Activated gamma-delta T cell treated with Interleukin-2 at 50 U/mL for 16 hours (primary cell): ENCODE measurements at regions not wholly inside any gene's neighbourhood (a gene's known extent, or its start where the extent isn't known, plus 50 kb on each side); places are given as distances from the start of the nearest gene placed in this dataset.

ENCODE experiments used
- DNase-seq: peaks from one replicate; pipeline ENCODE4 v3.0.0-alpha.2; 2020

GRCh38 chr7:25559581-25560367 is 331.5 kb upstream of the NPVF start:
- DNase-seq = no peak

GRCh38 chr7:25562673-25563182 is 334.4 kb upstream of the NPVF start:
- DNase-seq = no peak

DNA sequence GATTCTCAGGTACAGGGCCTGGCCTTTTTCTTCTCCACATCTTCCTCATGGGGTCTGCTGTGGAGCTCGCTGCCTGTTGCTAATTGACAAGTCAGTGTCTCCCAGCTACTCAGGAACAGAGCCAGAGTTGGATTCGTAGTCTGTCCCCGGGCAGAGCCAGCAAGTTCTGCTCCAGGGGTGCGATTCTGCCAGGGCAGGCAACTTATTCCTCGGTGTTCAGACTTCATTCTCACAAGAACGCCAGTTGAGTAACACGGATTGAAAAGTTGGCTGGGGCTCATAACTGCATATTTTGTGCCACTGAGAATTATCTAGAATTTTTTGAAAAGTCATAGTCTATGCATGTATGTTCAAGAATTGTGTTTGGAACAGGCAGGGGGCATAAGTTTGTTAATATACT is 336.7 kb upstream of the NPVF start:
- DNase-seq = no peak

- peak; percentile 54 for DNase-seq
Observed at GRCh38 chr7:25565949-25566348, 337.7 kb upstream of the NPVF start.

DNA sequence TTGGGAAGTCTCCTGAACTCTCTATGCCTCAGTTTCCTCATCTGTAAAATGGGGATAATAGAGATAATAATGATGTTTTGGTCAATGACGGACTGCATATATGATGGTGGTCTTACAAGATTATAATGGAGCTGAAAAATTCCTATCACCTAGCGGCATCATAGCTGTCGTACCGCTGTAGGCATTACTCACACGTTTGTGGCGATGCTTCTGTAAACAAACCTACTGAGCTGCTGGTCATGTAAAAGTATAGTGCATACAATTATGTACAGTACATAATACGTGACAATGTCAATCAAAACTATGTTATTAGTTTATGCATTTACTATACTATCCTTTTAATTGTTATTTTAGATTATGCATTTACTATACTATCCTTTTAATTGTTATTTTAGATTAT is 339.1 kb upstream of the NPVF start:
- DNase-seq = no peak

GRCh38 chr7:25569765-25570164 is 341.5 kb upstream of the NPVF start:
- no peak for DNase-seq

DNA sequence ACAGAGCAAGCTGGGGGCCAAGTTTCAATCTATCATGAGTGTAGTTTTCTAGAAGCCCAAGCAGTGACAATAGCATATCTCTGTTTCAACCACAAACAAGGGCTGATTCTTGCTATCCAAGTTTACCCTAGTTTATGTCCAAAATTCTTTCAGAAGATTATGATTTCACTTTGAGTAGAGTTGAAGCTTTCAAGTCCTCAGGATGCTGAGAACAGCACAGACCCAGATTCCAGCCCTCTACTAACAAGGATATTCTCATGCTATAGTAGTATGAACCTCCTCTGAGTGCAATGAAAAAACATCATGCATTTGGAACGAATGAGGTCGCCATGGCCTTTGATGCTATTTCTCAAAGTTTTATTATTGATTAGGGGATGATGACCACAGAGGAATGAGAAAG is 344.1 kb upstream of the NPVF start:
- no peak for DNase-seq

GRCh38 chr7:25574828-25575227 is 346.5 kb upstream of the NPVF start:
- DNase-seq = no peak

DNA sequence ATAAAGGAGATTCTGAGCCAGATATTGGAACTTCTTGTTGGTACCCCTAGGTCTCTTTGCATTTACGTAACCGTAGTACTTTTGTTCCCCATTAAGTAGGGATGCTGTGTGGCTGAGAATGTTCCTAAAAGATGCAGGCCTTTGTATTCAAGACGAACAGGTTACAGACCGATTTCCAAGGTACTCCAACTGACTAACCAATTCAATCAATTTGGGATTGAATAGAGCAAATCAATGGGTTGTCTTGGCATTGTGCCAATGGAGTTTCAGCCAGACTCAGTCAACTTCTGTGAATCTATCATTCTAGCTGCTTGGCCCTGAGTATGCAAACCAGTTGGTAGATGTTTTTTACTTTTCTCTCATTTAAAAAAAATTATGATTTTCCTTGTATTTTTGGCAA is 347.3 kb upstream of the NPVF start:
- DNase-seq = no peak

DNA sequence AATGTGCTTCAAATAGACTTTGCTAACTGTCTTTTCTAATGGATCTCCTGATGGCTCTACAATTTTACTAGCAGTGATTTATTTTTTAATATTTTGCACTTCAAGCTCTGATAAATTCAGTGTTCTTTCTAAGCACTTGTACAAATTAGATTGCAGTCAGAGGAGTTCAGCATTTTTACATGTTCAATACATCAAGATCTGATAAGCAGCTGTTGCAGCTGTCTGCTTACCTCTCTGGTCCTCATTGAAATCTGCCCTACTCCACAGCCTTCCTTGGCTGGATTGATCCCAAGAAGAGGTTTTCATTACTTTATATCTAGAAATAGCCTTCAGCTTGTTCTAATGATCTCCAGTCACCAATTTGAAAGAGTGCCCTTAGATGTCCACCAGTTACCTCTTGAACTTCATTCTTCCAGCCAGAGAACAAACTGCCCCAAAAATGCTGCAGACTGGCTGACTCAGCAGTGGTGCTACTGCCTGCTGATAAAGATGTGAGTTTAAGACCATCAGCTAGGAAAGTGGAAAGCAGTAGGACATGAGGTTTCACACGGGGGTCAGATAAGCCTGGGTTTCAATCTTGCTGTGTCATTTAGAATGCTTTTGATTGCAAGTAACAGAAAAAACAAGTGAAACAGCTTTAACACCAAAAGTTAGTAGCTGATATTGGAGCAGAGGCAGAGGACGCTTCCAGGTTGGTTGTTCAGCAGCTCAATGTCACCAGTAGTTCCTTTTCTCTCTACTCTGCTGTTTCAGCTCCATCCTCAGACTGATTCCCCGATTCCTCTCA is 350.9 kb upstream of the NPVF start:
- DNase-seq = no peak

DNA sequence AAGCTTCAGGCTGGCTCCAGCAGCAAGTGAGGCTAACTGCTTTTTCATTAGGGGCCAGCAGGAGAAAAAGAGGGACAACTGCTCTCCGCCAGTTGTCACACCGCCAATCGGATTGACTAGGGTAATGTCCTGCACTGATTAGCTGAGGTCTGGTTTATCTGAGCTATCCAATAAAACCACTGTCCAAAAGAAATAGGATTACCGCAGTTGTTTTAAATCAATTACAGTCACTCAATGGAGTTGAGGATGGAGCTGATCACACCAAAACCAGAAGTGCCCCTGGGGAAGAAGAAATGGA is 351.4 kb upstream of the NPVF start:
- DNase-seq = no peak

- DNase-seq = no peak
Observed at GRCh38 chr7:25580141-25580540, 351.9 kb upstream of the NPVF start.

DNA sequence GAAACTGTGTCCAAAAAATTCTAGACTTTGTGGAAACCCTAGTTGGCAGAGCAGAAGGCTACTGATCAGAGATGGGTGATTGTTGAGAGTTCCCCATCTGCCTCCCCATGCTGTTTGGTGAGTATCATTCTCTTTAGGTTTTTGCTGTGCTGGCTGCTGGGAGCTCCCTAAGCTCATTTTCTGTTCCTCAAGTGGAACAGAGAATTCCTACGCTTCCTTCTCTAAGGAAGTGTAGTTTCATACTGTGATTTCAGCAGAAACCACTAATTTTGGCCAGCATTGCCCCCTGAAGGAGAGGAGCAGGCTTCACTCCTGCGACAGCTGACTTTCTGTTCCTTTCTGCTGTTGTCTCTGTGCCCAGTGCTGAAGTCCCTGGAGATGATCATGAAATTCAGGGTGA is 355.3 kb upstream of the NPVF start:
- no peak for DNase-seq

DNA sequence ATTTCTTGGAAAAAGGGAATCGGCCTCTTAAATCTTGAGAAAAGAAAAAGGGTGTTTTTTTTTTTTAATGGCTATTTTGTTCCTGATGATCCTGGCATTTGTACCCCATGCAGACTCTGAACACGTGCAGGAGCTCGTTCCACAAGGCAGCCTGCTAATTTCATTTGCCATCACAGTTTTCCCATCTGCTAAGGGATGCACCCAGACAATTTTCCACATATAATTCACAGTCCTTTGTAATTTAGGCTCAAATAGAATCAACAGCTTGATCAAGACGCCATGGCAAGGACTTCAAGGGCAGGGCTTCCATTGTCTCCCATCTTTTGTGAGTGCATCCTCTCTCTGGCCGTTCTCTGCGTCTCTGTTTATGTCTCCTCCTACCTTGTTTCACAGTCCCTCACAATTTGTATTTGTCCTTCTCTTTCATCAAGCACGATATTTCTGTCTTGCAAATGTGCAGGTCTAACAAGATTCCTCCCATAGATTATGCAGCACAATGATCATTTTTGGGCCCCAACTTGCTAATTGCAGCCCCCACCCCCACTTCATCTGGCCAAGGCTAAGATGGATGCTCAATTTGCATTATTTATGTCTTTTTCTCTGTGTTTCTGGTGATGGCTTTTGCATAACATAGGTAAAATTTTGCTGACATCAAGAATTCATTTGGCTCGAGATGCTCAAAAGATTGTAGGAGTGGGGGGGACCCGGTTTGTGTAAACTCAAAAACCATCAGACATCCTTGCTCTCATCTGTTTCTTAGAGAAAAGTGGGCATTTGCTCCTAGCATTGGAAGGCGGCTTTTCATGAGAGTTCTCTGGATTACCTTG is 356.0 kb upstream of the NPVF start:
- no peak for DNase-seq

DNA sequence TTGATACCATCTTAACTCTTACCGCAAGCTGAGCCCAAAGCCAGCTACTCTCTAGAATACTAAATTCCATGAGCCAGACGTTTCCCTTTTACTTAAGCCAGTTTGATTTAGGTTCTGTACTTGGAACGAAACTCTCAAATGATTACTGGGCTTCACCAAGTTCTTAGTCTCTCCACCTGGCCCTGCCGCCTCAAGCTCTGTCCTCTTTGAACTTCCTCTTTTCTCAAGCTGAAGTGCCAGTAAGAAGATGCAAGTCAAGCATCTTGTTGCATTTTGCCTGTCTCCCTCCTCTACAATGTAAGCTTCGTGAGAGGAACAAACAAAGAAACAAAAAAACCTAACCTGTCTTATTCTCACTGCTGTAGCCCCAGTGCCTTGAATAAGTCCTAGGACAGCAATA is 358.2 kb upstream of the NPVF start:
- DNase-seq = no peak

- no peak for DNase-seq
Observed at GRCh38 chr7:25594122-25594521, 365.8 kb upstream of the NPVF start.

- DNase-seq = no peak
Observed at GRCh38 chr7:25594728-25595127, 366.4 kb upstream of the NPVF start.

- no peak for DNase-seq
Observed at GRCh38 chr7:25595996-25596395, 367.7 kb upstream of the NPVF start.

- no peak for DNase-seq
Observed at GRCh38 chr7:25596443-25596842, 368.2 kb upstream of the NPVF start.

- no peak for DNase-seq
Observed at GRCh38 chr7:25597946-25598345, 369.7 kb upstream of the NPVF start.

DNA sequence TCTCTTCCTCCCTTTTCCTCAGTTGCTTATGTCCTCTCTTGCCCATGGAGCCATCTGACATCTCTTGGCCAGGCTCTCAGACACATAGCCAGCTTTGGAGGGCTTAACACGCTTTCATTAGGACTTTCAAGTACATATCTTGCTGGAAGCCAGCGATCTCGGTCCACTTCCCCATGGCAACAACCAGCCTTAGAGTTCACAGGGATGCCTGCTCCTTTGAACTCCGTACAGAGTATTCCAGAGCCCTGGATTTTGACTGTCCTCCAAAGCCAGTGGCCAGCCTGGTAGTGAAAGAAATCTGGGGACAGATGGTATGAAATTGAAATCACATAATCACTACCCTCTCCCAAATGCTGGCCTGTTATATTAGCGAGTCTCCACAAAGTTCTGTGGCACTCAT is 370.5 kb upstream of the NPVF start:
- no peak for DNase-seq

- DNase-seq = no peak
Observed at GRCh38 chr7:25600262-25600920, 372.1 kb upstream of the NPVF start.
